Breast epithelium (tissue), 3 donors: ENCODE measurements at regions not wholly inside any gene's neighbourhood (a gene's known extent, or its start where the extent isn't known, plus 50 kb on each side); places are given as distances from the start of the nearest gene placed in this dataset.

Source experiments
- POLR2A ChIP-seq: fragments of 450-650 bp; IDR thresholded peaks from one replicate; pipeline ENCODE4 v1.6.1; 2016; ENCODE audit warnings: antibody characterized with exemption, mild to moderate bottlenecking, moderate library complexity
- TF ChIP-seq, protein P1 (sequence below), 3 donors: fragments of 450-650 bp; IDR thresholded peaks; one replicate each; pipeline ENCODE4 v1.5.1; 2016 to 2017; ENCODE audit warnings: antibody characterized with exemption in 3 of 3, mild to moderate bottlenecking in 3 of 3, moderate library complexity in 3 of 3

DNA sequence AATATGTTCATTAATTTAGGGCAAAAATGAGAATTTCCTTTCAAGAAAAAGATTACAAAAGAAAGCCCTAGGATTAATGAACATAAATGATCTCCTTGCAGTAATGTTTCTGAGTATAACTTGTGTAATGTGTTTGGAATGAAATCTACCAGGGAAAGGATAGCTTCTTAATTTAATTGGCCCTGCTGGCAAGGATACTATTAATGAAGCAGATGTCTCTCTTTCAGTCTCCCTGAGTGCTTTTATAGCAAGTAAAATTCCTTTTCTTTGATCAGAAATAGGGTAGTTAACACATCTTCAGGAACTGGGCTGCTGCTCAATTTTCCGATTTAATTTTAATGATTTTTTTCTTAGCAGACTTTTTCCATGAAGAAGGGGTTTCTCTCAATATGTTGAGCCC, 379.4 kb upstream of the PDE3A start:
- TF ChIP-seq, protein P1, sequence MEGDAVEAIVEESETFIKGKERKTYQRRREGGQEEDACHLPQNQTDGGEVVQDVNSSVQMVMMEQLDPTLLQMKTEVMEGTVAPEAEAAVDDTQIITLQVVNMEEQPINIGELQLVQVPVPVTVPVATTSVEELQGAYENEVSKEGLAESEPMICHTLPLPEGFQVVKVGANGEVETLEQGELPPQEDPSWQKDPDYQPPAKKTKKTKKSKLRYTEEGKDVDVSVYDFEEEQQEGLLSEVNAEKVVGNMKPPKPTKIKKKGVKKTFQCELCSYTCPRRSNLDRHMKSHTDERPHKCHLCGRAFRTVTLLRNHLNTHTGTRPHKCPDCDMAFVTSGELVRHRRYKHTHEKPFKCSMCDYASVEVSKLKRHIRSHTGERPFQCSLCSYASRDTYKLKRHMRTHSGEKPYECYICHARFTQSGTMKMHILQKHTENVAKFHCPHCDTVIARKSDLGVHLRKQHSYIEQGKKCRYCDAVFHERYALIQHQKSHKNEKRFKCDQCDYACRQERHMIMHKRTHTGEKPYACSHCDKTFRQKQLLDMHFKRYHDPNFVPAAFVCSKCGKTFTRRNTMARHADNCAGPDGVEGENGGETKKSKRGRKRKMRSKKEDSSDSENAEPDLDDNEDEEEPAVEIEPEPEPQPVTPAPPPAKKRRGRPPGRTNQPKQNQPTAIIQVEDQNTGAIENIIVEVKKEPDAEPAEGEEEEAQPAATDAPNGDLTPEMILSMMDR (IDR thresholded peaks at IDR 0.05), result no peak
- no peak for TF ChIP-seq POLR2A
